HFFc6 (cell line): ENCODE measurements at regions not wholly inside any gene's neighbourhood (a gene's known extent, or its start where the extent isn't known, plus 50 kb on each side); places are given as distances from the start of the nearest gene placed in this dataset.

Experiments
- DNase-seq: peaks from one replicate; pipeline ENCODE4 v3.0.0-alpha.2; 2018
- H3K27ac Mint-ChIP-seq: 2 replicates; pipeline ENCODE4 v1.8.0; 2020; ENCODE audit warnings: mild to moderate bottlenecking, mixed read lengths
- H3K27me3 Mint-ChIP-seq: 2 replicates; pipeline ENCODE4 v1.8.0; 2021; ENCODE audit warnings: mild to moderate bottlenecking, moderate library complexity, mixed read lengths; ENCODE audit not compliant: insufficient read depth
- H3K36me3 Mint-ChIP-seq: 2 replicates; pipeline ENCODE4 v1.8.0; 2021; ENCODE audit warnings: low read depth, mixed read lengths
- H3K4me1 Mint-ChIP-seq: 2 replicates; pipeline ENCODE4 v1.8.0; 2020; ENCODE audit warnings: low read depth, mixed read lengths
- H3K4me3 Mint-ChIP-seq: 2 replicates; pipeline ENCODE4 v1.8.0; 2020; ENCODE audit warnings: mild to moderate bottlenecking, moderate library complexity, mixed read lengths
- H3K9me3 Mint-ChIP-seq: 2 replicates; pipeline ENCODE4 v1.8.0; 2020; ENCODE audit warnings: mild to moderate bottlenecking, mixed read lengths
- CTCF ChIP-seq: fragments of 200-600 bp; sonication (generic); IDR thresholded peaks from 2 replicates; pipeline ENCODE4 v1.5.0; 2021; ENCODE audit warnings: antibody characterized with exemption, mild to moderate bottlenecking

- Mint-ChIP-seq H3K27me3 (no peaks in the 10 kb centered on the region), H3K9me3 (peaks cover 14% of the 10 kb centered on the region), H3K4me3 (no peak overlapping the region), H3K36me3 (no peaks in the 10 kb centered on the region), H3K27ac (no peak overlapping the region), H3K4me1 (no peaks in the 10 kb centered on the region)
- DNase-seq, result no peak
- TF ChIP-seq CTCF, result no peak
Measured at GRCh38 chr7:109354552-109354951, 784.9 kb downstream of the DNAJB9 start.

- Mint-ChIP-seq H3K27me3 (no peaks in the 10 kb centered on the region), H3K36me3 (no peaks in the 10 kb centered on the region), H3K4me1 (no peaks in the 10 kb centered on the region), H3K4me3 (no peak overlapping the region), H3K27ac (no peak overlapping the region), H3K9me3 (peaks cover 33% of the 10 kb centered on the region)
- no peak for TF ChIP-seq CTCF
- DNase-seq, result no peak
Measured at GRCh38 chr7:109375823-109376222, 806.1 kb downstream of the DNAJB9 start.

GRCh38 chr7:109376576-109376975, 806.9 kb downstream of the DNAJB9 start:
- Mint-ChIP-seq H3K4me3 (no peak overlapping the region), H3K9me3 (peaks cover 34% of the 10 kb centered on the region), H3K27me3 (no peaks in the 10 kb centered on the region), H3K36me3 (no peaks in the 10 kb centered on the region), H3K27ac (no peak overlapping the region), H3K4me1 (no peaks in the 10 kb centered on the region)
- no peak for DNase-seq
- no peak for TF ChIP-seq CTCF

- Mint-ChIP-seq H3K27ac (no peak overlapping the region), H3K4me1 (no peaks in the 10 kb centered on the region), H3K9me3 (peaks cover 38% of the 10 kb centered on the region), H3K27me3 (no peaks in the 10 kb centered on the region), H3K36me3 (no peaks in the 10 kb centered on the region), H3K4me3 (no peak overlapping the region)
- DNase-seq, result no peak
- no peak for TF ChIP-seq CTCF
Measured at GRCh38 chr7:109377076-109377884, 807.6 kb downstream of the DNAJB9 start.

GRCh38 chr7:109386959-109387358, 817.3 kb downstream of the DNAJB9 start:
- no peak for DNase-seq

More at GRCh38 chr7:109386959-109387358, 817.3 kb downstream of the DNAJB9 start:
- Mint-ChIP-seq H3K27ac (no peak overlapping the region), H3K27me3 (no peaks in the 10 kb centered on the region; the same call in 1 of the 2 replicates), H3K9me3 (peaks cover 23% of the 10 kb centered on the region), H3K4me3 (no peak overlapping the region), H3K4me1 (no peaks in the 10 kb centered on the region), H3K36me3 (no peaks in the 10 kb centered on the region)
- no peak for TF ChIP-seq CTCF
